ENCODE measurements at regions not wholly inside any gene's neighbourhood (a gene's known extent, or its start where the extent isn't known, plus 50 kb on each side); places are given as distances from the start of the nearest gene placed in this dataset.
"Not testable (repeated sequence)": the region's sequence is repeated elsewhere in the genome, so short reads cannot be mapped to it uniquely, and the experiment has no call there.

DNA sequence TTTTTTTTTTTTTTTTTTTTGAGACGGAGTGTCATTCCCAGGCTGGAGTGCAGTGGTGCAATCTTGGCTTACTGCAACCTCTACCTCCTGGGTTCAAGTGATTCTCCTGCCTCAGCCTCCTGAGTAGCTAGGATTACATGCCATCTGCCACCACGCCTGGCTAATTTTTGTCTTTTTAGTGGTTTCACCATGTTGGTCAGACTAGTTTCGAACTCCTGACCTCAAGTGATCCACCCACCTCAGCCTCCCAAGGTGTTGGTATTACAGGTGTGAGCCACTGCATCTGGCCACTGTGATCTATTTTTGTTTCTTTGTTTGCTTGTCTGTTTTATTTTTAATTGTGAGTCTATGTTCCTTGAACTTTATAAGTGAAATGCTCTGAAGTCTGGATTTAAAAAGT, 646.8 kb upstream of the RGS18 start:
- H3K27me3 Mint-ChIP-seq; ATAC-seq; DNase-seq; H3K36me3 Mint-ChIP-seq; H3K4me1 Mint-ChIP-seq; CTCF ChIA-PET; H3K9me3 Mint-ChIP-seq (ENCODE audit: low read depth); H3K4me3 Mint-ChIP-seq; H3K27ac Mint-ChIP-seq: not testable (repeated sequence)

DNA sequence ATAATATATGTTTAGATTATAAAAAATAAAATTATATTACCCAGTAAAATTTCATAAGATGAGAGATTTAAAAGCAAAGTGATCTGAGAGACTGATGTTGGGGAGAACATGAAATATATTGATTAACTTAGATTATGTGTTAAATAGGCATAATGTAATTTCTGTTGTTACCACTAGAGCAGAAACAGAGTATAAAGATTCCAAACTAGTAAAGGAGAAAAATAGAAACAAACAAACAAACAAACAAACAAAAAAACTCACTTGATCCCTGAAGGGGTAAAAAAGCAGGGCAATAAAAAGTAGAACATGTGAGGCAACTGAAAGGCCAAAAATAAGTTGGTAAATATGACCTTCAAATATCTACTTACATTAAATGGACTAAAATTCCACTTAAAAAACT, 640.4 kb upstream of the RGS18 start:
- no peak for ATAC-seq
- Mint-ChIP-seq H3K4me3 (no peak overlapping the region), H3K27ac (no peak overlapping the region), H3K27me3 (no peaks in the 10 kb centered on the region), H3K36me3 (no peaks in the 10 kb centered on the region), H3K4me1 (no peaks in the 10 kb centered on the region), H3K9me3 (ENCODE audit: low read depth) (peaks cover 8% of the 10 kb centered on the region)
- DNase-seq: no peak
- CTCF ChIA-PET: no interaction called here

DNA sequence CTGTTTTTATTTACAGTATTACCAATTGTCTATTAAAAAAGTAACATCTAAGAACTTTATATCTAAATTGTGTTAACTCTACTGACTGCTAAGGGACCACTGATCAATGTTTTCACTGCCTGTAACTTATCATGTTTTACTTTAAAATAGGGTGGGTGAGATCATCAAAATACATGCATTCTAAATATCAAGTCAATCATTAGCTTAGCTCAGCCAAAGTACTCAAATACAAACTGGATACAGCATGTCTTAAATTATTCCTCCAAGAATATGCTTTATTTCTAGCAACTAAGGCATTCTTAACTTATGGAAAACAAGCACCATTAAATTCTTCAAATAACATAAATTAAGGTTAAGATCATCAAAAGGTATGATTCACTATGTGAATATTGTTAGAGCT, 638.7 kb upstream of the RGS18 start:
- ATAC-seq (no peak), DNase-seq (no peak)
- H3K36me3 Mint-ChIP-seq: no peaks in the 10 kb centered on the region
- CTCF ChIA-PET: no interaction called here
- peaks cover 7% of the 10 kb centered on the region for H3K9me3 Mint-ChIP-seq (ENCODE audit: low read depth)
- H3K4me3 Mint-ChIP-seq: no peak overlapping the region
- H3K4me1 Mint-ChIP-seq: no peaks in the 10 kb centered on the region
- no peak overlapping the region for H3K27ac Mint-ChIP-seq
- no peaks in the 10 kb centered on the region for H3K27me3 Mint-ChIP-seq

DNA sequence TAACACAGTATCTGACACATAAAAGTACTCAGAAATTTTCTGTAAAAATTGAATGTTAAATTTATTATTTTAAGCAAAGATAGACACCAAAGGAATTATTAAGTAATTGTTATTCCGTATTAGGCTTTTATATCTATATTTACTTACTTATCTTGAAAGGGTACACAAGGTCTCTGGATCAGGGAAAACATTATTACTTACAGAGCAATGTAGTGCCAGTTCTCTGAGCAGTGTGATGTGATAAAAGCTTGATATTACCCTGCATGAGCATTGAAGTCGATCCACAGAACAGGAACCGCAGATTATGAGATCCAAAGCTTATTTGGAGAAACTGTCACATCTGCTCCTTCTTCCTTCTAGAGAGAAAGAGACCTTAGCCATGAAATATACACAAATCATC, 637.9 kb upstream of the RGS18 start:
- Mint-ChIP-seq H3K4me1 (no peaks in the 10 kb centered on the region), H3K36me3 (no peaks in the 10 kb centered on the region), H3K9me3 (ENCODE audit: low read depth) (peaks cover 7% of the 10 kb centered on the region), H3K4me3 (no peak overlapping the region), H3K27ac (no peak overlapping the region), H3K27me3 (no peaks in the 10 kb centered on the region)
- DNase-seq (no peak), ATAC-seq (no peak)
- CTCF ChIA-PET: no interaction called here

DNA sequence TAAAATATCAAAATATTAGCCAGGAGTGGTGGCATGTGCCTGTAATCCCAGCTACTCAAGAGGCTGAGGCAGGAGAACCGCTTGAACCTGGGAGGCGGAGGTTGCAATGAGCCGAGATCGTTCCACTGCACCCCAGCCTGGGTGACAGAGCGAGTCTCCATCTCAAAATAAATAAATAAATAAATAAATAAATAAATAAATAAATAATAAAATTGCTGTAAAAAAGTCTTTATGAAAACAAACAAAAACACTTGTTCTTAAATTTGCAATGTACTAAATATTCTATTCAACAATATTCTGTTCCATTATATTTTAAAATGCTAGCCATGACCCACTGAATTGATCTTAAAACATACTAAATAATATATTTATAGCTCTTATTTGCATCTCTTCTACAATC, 632.3 kb upstream of the RGS18 start:
- DNase-seq, CTCF ChIA-PET, H3K36me3 Mint-ChIP-seq, H3K27me3 Mint-ChIP-seq, H3K27ac Mint-ChIP-seq, ATAC-seq, H3K4me1 Mint-ChIP-seq, H3K4me3 Mint-ChIP-seq: not testable (repeated sequence)
- H3K9me3 Mint-ChIP-seq (ENCODE audit: low read depth): peaks cover 16% of the 10 kb centered on the region

DNA sequence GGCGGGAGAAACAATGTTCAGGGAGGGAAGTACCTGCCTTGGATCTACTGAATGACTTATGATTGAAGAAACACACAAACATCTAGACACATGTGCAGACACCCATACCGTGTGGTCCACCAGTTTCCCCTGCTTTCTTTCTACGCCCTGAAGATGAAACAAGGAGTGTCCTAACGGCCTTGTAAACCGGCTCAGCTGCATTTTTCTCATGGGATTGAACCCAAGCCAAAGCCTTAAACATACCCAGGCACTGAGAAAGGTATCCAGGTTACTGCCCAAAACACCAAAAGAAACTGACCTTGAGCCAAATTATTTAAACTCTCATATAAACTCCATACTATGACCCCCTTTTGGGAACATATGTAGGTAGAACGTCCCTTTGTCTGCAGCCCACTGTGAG, 630.0 kb upstream of the RGS18 start:
- ATAC-seq (no peak), DNase-seq (no peak)
- CTCF ChIA-PET: no interaction called here
- H3K4me3 Mint-ChIP-seq: no peak overlapping the region
- H3K27me3 Mint-ChIP-seq: no peaks in the 10 kb centered on the region
- H3K27ac Mint-ChIP-seq: no peak overlapping the region
- H3K9me3 Mint-ChIP-seq (ENCODE audit: low read depth): peaks cover 9% of the 10 kb centered on the region
- H3K4me1 Mint-ChIP-seq: no peaks in the 10 kb centered on the region
- no peaks in the 10 kb centered on the region for H3K36me3 Mint-ChIP-seq

DNA sequence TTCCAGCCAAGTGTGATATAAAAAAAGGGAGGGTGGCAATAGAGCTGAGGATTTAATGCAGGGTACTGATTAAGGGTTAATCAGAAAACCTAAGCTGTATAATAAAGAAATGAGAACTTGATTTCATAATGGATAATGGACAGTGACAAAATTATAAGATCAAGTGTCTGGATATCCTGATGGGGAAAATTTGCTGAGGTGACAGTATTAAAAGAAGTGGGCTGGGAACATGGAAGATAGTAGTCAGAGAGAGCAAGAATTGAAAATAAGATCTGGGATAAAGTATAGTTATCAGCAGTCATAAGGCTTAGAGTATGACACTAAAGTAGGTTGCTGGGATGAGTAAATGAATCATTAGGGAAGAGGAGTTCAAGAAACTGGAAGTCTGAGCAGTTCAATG, 627.3 kb upstream of the RGS18 start:
- DNase-seq (no peak), ATAC-seq (no peak)
- H3K27me3 Mint-ChIP-seq: no peaks in the 10 kb centered on the region
- H3K9me3 Mint-ChIP-seq (ENCODE audit: low read depth): peaks cover 9% of the 10 kb centered on the region
- CTCF ChIA-PET: no interaction called here
- H3K4me3 Mint-ChIP-seq: no peak overlapping the region
- no peak overlapping the region for H3K27ac Mint-ChIP-seq
- no peaks in the 10 kb centered on the region for H3K36me3 Mint-ChIP-seq
- no peaks in the 10 kb centered on the region for H3K4me1 Mint-ChIP-seq

DNA sequence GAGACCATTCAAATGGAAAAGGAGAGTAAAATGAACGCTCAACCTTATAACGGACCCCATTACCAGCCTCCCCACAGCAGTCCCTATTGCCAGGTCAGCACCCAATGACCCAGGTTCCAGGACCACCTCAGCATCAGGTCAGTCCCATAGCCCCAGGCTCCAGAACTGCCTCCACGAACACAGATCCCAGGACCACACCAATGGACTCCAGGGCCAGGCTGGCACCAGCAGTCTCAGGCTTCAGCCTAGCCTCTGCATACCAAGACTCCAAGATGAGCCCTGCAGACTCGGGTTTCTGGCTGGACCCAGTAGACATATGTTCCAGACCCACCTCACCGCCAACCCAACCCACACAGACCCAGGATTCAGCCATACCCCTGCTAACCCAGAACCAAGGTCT, 625.0 kb upstream of the RGS18 start:
- no peaks in the 10 kb centered on the region for H3K4me1 Mint-ChIP-seq
- no peaks in the 10 kb centered on the region for H3K27me3 Mint-ChIP-seq
- no peaks in the 10 kb centered on the region for H3K36me3 Mint-ChIP-seq
- ATAC-seq: no peak
- H3K4me3 Mint-ChIP-seq: no peak overlapping the region
- peaks cover 8% of the 10 kb centered on the region for H3K9me3 Mint-ChIP-seq (ENCODE audit: low read depth)
- CTCF ChIA-PET: no interaction called here
- H3K27ac Mint-ChIP-seq: no peak overlapping the region
- no peak for DNase-seq

DNA sequence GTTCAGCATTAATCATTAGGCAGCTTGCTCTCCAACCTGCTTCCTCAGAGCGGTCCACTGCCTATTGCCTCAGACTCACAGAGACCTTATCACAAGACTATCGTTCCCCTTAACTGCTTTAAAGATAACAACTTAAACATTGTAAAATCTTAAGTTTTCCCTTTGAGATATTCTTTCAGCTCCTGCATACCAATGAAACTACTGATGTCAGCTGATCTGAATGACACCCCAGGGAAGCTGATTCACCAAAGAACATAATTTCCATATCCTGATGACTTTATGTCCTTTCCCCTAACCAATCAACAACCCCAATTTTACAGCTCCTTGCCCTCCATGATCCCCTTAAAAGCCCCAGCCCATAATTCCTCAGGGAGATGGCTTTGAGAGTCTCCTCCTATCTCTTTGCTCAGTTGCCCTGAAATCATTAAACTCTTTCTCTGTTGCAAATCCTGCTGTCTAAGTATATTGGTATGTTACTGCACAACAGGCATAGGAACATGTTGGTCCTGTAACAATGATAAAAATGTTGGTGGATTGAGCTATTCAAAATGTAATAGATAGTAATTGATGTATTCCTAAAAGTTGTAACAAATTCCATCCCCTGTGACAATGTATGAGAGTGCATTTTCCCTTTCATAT, 621.4 kb upstream of the RGS18 start:
- Mint-ChIP-seq H3K4me3 (no peak overlapping the region), H3K9me3 (ENCODE audit: low read depth) (peaks cover 2% of the 10 kb centered on the region)

DNA sequence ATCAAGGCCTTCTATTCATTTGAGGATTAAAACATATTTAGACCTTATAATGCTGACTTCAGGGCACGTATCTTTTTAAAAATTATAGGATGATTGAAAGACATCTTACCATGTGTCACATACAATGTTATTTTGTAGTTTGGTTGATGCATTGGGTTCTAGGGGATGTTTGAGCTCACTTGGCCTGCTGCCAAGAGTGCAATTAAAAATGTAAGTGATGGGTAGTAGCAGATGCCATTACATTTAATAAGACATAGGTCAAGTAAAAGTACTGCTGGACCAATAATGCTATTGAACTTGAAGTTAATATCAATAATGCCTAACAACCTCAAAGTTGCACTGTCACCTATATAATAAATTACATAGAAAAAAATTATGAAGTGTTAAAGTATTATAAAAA, 616.5 kb upstream of the RGS18 start:
- no peaks in the 10 kb centered on the region for H3K4me1 Mint-ChIP-seq
- H3K36me3 Mint-ChIP-seq: no peaks in the 10 kb centered on the region
- H3K27me3 Mint-ChIP-seq: no peaks in the 10 kb centered on the region
- no peak overlapping the region for H3K27ac Mint-ChIP-seq
- ATAC-seq (no peak), DNase-seq (no peak)
- H3K9me3 Mint-ChIP-seq (ENCODE audit: low read depth): peaks cover 2% of the 10 kb centered on the region
- CTCF ChIA-PET: no interaction called here
- H3K4me3 Mint-ChIP-seq: no peak overlapping the region

More for the DNA sequence above, 621.4 kb upstream of the RGS18 start:
- H3K27ac Mint-ChIP-seq: no peak overlapping the region
- DNase-seq: no peak
- H3K27me3 Mint-ChIP-seq: no peaks in the 10 kb centered on the region
- ATAC-seq: no peak
- no peaks in the 10 kb centered on the region for H3K4me1 Mint-ChIP-seq
- H3K36me3 Mint-ChIP-seq: no peaks in the 10 kb centered on the region
- CTCF ChIA-PET: no interaction called here

DNA sequence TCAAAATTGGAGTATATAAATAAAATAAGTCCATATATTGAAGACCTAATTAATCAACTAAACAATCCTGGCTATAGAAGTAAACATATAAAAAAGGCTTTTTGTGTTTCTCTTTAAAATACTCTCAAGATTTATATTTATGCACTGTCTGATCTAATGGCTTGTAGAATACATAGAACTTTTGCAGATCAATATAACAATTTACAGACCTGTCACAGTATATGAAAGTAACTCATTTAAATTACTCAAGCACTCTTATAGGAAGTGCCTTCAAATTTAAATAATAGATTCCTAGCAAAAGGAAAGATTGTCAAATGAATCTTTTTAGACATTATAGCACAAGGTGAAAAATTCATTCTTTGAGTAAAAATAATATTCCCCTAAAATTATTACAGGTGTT, 615.8 kb upstream of the RGS18 start:
- ATAC-seq (no peak), DNase-seq (no peak)
- Mint-ChIP-seq H3K36me3 (no peaks in the 10 kb centered on the region), H3K4me3 (no peak overlapping the region), H3K4me1 (no peaks in the 10 kb centered on the region), H3K27me3 (no peaks in the 10 kb centered on the region), H3K27ac (no peak overlapping the region), H3K9me3 (ENCODE audit: low read depth) (peaks cover 2% of the 10 kb centered on the region)
- CTCF ChIA-PET: no interaction called here

DNA sequence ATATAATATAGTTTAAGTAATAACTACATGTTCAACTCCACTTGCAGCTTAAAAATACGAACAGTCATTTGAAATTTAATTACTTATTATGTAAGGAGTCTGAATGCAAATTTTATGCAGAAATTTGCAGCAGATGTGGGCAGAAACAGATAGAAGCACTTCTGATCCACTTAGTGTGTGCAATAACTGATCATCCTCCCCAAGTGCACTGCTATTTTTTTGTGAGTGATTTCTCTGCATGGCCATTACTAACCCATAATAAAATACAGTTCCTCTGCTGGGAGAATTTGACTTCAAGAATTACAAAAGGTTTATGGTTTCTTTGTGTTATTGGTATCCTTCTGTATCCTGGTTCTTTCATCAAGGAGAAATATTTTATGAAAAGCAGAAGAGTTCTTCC, 611.5 kb upstream of the RGS18 start:
- H3K27ac Mint-ChIP-seq: no peak overlapping the region
- CTCF ChIA-PET: no interaction called here
- no peak overlapping the region for H3K4me3 Mint-ChIP-seq
- no peaks in the 10 kb centered on the region for H3K27me3 Mint-ChIP-seq
- no peaks in the 10 kb centered on the region for H3K4me1 Mint-ChIP-seq
- peaks cover 6% of the 10 kb centered on the region for H3K9me3 Mint-ChIP-seq (ENCODE audit: low read depth)
- no peak for DNase-seq
- no peaks in the 10 kb centered on the region for H3K36me3 Mint-ChIP-seq
- no peak for ATAC-seq

DNA sequence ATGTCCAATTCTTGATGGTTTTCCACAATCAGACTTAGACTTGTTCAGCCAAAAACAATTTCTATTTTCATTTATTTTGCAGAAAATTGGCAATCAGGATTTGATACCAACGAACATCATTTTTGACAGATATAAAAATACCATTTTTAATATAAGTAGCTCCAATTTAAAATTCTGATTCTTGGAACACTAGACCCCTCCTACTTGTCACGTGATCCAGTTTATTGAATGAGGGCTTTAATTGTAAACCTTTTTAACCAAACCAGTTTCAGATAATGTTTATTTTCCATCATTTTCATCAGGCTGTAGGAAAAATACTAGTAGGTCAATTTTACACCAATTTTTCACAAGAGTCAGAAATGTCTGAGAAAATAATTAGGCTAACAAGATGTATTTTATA, 607.2 kb upstream of the RGS18 start:
- ATAC-seq (no peak), DNase-seq (no peak)
- CTCF ChIA-PET: no interaction called here
- H3K27ac Mint-ChIP-seq: no peak overlapping the region
- no peaks in the 10 kb centered on the region for H3K27me3 Mint-ChIP-seq
- no peaks in the 10 kb centered on the region for H3K4me1 Mint-ChIP-seq
- peaks cover 6% of the 10 kb centered on the region for H3K9me3 Mint-ChIP-seq (ENCODE audit: low read depth)
- no peak overlapping the region for H3K4me3 Mint-ChIP-seq
- no peaks in the 10 kb centered on the region for H3K36me3 Mint-ChIP-seq

DNA sequence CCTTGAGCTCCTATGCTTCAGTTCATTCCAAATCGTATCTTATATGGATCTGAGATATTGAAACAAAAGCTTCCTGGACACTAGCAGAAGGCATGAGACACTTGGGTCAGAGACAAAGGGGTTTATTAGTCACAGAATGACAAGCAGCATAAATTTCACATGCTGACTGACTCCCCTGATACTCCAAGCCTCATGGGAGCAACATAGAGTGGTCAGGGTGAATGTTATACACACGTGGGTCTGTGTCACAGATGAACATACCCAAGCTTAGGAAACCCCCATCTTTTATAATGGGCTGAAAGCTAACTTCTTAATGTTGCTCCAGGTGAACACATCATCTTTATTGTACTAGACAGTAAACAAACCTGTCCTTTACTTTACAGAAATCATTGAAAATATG, 599.9 kb upstream of the RGS18 start:
- CTCF ChIA-PET: no interaction called here
- Mint-ChIP-seq H3K4me1 (no peaks in the 10 kb centered on the region), H3K36me3 (no peaks in the 10 kb centered on the region), H3K4me3 (no peak overlapping the region), H3K27me3 (no peaks in the 10 kb centered on the region), H3K9me3 (ENCODE audit: low read depth) (peaks cover 2% of the 10 kb centered on the region), H3K27ac (no peak overlapping the region)
- ATAC-seq: no peak
- DNase-seq: no peak

DNA sequence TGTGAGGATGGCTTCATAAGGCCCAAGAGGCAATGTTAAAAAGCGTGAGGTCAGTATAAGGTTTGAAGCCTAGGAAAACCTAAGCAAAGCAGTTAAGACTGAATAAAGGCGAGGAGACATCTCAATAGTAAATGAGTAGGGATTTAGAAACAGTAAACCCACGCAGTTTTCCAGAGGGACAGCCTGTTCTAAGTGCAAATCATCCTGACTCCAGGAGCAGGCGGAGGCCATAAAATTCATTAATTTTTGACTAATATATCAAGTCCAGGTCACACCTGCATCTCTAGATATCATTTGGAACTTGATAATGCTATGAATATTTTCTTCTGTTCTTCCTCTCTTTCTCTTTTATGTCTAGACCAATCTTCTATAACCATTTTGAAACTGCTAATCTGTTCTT, 597.0 kb upstream of the RGS18 start:
- ATAC-seq (no peak), DNase-seq (no peak)
- Mint-ChIP-seq H3K27me3 (no peaks in the 10 kb centered on the region), H3K4me3 (no peak overlapping the region), H3K27ac (no peak overlapping the region), H3K4me1 (no peaks in the 10 kb centered on the region), H3K36me3 (no peaks in the 10 kb centered on the region), H3K9me3 (ENCODE audit: low read depth) (peaks cover 2% of the 10 kb centered on the region)
- CTCF ChIA-PET: no interaction called here

Measured in activated CD8-positive, alpha-beta memory T cell treated with anti-CD3 and anti-CD28 coated beads, Interleukin-2, amount 10 ng/mL, durations not matched to agents 7 days and 5 days (primary cell).